ENCODE measurements at regions not wholly inside any gene's neighbourhood (a gene's known extent, or its start where the extent isn't known, plus 50 kb on each side); places are given as distances from the start of the nearest gene placed in this dataset.

DNA sequence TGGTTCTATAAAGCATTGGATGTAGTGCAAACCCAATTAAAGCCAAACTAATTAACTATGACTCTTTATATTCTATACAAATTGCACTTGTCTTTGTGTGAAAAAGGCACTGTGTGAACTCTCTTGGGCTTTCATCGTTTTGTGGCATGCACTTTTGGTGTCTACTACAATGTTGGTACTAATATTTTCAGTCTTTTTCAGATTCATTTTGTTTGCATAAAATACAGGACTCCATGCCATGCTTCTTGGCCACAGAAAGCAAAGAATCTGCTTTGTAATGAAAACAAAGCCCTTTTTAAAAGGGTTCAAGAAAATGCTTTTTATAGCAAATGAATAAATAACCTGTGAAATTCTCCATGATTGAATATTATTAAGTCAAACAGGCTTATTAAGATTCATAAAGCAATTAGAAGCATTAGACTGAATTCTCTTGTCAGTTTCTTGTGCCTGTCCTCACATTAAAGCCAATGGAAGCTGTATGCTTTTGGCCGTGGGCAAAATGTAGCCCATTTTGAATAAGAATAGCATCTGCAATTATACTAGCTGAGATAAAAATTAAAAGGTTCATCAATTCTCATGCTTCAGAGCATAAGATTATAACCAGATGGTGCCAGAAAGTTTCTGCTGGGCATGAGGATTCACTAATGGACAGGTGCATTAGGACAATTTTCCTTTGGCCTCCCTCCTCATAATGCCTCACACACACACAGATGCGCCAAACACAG lies 1665.2 kb downstream of the SUCLG1 start:
- no peak for DNase-seq
- Histone ChIP-seq H3K9me3 (no peaks in the 10 kb centered on the region), H3K4me3 (ENCODE audit: low read depth, low read length) (no peak overlapping the region), H3K36me3 (no peaks in the 10 kb centered on the region), H3K4me1 (no peaks in the 10 kb centered on the region), H3K27me3 (no peaks in the 10 kb centered on the region)
- TF ChIP-seq, protein P1, sequence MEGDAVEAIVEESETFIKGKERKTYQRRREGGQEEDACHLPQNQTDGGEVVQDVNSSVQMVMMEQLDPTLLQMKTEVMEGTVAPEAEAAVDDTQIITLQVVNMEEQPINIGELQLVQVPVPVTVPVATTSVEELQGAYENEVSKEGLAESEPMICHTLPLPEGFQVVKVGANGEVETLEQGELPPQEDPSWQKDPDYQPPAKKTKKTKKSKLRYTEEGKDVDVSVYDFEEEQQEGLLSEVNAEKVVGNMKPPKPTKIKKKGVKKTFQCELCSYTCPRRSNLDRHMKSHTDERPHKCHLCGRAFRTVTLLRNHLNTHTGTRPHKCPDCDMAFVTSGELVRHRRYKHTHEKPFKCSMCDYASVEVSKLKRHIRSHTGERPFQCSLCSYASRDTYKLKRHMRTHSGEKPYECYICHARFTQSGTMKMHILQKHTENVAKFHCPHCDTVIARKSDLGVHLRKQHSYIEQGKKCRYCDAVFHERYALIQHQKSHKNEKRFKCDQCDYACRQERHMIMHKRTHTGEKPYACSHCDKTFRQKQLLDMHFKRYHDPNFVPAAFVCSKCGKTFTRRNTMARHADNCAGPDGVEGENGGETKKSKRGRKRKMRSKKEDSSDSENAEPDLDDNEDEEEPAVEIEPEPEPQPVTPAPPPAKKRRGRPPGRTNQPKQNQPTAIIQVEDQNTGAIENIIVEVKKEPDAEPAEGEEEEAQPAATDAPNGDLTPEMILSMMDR (IDR thresholded peaks at IDR 0.05; ENCODE audit: low read depth, low read length), result no peak

DNA sequence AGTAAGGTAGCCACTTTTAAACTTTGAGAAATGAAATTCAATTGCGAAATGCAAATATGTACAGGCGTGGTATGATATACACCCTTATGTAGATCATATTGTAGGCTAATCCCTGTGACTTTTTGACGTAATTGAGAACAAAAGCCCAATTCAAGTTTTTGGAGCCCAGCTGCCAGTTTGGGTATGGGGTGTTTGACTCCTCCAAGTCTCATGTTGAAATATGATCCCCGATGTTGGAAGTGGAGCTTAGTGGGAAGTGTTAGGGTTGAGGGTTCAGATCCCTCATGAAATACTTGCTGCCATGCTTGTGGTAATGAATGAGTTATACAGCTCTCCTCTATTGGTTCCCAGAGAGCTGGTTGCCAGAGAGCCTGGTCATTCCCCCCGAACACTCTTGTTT lies 1666.8 kb downstream of the SUCLG1 start:
- H3K27me3 ChIP-seq, result no peaks in the 10 kb centered on the region
- no peaks in the 10 kb centered on the region for H3K36me3 ChIP-seq
- no peak overlapping the region for H3K4me3 ChIP-seq (ENCODE audit: low read depth, low read length)
- no peaks in the 10 kb centered on the region for H3K4me1 ChIP-seq
- no peak for DNase-seq
- TF ChIP-seq, protein P1 (IDR thresholded peaks at IDR 0.05; ENCODE audit: low read depth, low read length), result no peak
- no peaks in the 10 kb centered on the region for H3K9me3 ChIP-seq

DNA sequence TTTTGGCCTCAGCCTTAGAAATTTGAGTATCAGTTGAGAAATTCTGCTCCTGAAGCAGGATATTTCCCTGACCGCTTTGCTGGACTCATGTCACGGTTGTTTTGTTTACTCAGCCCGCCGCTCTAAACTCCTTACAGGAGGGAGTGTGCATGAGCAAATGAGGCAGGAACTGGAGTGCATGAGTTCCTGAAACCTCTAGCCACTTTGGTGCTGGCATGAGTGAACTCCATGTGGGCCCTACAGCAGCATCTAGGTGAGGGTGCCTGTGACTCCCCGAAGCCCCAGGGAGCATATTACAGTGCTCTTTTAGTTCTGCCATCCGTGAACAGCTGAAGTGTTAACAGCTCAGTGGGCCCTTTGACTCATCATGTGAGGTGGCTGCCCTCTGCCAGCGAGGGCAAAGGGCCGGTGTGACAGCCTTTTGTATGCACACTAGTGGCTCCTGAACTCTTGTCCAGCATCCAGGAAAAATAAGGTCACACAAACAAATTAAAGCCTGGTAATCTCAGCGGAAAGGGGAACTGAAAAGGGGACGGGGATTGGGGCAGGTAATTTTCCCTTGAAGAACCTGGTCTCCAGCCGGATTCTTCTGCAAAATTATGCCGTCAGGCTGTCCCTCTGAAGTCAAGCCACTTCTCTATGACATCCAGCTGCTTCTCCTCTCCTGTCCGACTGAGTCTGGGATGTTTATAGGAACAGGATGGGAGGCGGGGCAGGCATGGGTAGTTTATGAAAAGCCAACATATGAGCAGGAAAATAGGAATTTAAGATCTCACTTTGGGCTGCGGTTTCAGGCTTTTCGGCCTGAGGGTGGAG lies 1668.7 kb downstream of the SUCLG1 start:
- DNase-seq, result no peak
- TF ChIP-seq, protein P1 (IDR thresholded peaks at IDR 0.05; ENCODE audit: low read depth, low read length), result no peak
- Histone ChIP-seq H3K4me3 (ENCODE audit: low read depth, low read length) (no peak overlapping the region), H3K27me3 (no peaks in the 10 kb centered on the region), H3K36me3 (no peaks in the 10 kb centered on the region), H3K4me1 (no peaks in the 10 kb centered on the region), H3K9me3 (no peaks in the 10 kb centered on the region)

DNA sequence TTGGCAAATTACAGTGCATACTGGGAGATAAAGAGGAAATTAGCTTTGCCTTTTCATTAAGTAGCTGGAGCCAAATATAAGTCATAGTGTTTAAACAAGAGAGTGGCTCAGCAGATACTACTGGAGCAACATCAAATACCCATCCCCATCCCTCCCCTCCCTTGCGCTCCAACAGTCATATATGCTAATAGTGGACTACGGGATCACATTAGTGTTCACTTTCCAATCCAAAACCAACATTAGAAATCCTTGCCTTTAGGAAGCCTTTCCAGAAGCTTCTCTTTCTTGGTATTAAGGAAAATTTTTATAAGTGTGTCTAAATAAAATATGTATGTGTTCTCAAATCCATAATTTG lies 1669.3 kb downstream of the SUCLG1 start:
- DNase-seq, result no peak
- Histone ChIP-seq H3K36me3 (no peaks in the 10 kb centered on the region), H3K4me3 (ENCODE audit: low read depth, low read length) (no peak overlapping the region), H3K27me3 (no peaks in the 10 kb centered on the region), H3K9me3 (no peaks in the 10 kb centered on the region), H3K4me1 (no peaks in the 10 kb centered on the region)
- TF ChIP-seq, protein P1 (IDR thresholded peaks at IDR 0.05; ENCODE audit: low read depth, low read length), result no peak

DNA sequence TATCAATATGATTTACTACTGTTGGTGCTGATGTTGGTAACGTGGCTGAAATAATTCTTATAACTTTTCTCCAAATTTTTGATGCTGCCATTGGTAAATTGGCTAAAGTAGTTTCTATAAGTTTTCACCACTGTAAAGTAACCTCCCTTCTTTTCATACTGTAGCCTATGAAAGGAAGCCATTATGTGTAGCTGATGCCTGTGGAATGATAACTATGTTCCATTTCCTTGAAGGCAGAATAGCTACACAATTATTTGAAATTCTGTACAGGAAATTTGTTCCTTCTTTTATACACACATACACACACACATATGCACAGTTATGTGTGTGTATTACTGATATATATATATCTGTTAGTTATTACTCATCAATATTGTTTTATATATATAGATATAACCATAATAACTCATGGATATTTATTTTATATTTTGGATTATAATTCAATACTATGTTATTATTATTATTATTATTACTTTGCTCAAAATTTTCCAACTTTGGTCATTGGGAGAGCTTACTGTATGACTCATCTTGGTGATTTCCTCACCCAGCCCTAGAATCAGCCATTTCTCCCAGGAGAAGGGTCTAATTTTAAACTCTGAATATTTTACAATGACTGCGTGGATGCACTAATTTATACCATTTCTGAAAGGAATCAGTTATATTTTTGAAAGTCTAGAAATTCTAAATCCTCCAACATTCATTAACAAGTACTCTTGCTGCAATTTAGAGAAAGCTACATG lies 1677.7 kb downstream of the SUCLG1 start:
- DNase-seq, result no peak

More for the DNA sequence above, 1677.7 kb downstream of the SUCLG1 start:
- no peaks in the 10 kb centered on the region for H3K4me1 ChIP-seq
- H3K4me3 ChIP-seq (ENCODE audit: low read depth, low read length), result no peak overlapping the region
- H3K9me3 ChIP-seq, result no peaks in the 10 kb centered on the region
- no peaks in the 10 kb centered on the region for H3K36me3 ChIP-seq
- no peaks in the 10 kb centered on the region for H3K27me3 ChIP-seq
- TF ChIP-seq, protein P1 (IDR thresholded peaks at IDR 0.05; ENCODE audit: low read depth, low read length), result no peak
